ENCODE measurements at regions not wholly inside any gene's neighbourhood (a gene's known extent, or its start where the extent isn't known, plus 50 kb on each side); places are given as distances from the start of the nearest gene placed in this dataset.

DNA sequence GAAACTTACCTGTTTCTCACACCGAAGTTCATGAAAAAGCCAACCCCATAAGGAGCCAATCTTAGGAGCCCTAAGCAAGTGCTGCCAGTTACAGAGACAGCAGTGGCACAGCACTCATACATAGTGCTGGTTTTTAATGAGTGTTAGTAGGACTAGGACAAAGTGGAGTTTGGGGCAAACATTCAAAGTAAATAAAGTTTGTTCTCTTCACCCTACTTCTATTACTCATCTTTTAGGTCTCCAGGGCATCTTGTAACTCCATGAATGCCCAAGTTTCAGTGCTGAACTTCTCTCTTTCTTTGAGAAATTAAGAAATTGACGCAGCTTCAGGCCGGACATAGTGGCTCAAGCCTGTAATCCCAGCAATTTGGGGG lies 584.7 kb downstream of the EBF1 start:
- Histone ChIP-seq H3K9me3 (ENCODE audit: control insufficient read depth in 4 of 4, insufficient read depth in 3 of 4, low read length in 3 of 4) (no peaks in the 10 kb centered on the region), H3K27ac (ENCODE audit: low read depth in 1 of 2, low read length in 1 of 2) (no peak overlapping the region), H3K4me1 (ENCODE audit: control insufficient read depth in 5 of 5, insufficient read depth in 5 of 5, low read length in 5 of 5) (peaks cover 0 to 6% (median 0%) of the 10 kb centered on the region in 5 donors), H3K4me3 (no peak overlapping the region), H3K27me3 (ENCODE audit: control insufficient read depth in 3 of 3, insufficient read depth in 3 of 3, low read length in 2 of 3) (no peaks in the 10 kb centered on the region), H3K36me3 (ENCODE audit: control insufficient read depth in 4 of 4, insufficient read depth in 4 of 4, low read length in 4 of 4) (no peaks in the 10 kb centered on the region), H3K9ac (ENCODE audit: insufficient read depth in 1 of 2, low read length in 2 of 2) (no peak overlapping the region)
- WGBS, 2 donors: 93 to 98% methylated on average over 3 of the region's 3 CpGs
- no peak for ATAC-seq (ENCODE audit: insufficient read depth, low FRiP score)
- DNase-seq: no peak
- TF ChIP-seq, protein P1, sequence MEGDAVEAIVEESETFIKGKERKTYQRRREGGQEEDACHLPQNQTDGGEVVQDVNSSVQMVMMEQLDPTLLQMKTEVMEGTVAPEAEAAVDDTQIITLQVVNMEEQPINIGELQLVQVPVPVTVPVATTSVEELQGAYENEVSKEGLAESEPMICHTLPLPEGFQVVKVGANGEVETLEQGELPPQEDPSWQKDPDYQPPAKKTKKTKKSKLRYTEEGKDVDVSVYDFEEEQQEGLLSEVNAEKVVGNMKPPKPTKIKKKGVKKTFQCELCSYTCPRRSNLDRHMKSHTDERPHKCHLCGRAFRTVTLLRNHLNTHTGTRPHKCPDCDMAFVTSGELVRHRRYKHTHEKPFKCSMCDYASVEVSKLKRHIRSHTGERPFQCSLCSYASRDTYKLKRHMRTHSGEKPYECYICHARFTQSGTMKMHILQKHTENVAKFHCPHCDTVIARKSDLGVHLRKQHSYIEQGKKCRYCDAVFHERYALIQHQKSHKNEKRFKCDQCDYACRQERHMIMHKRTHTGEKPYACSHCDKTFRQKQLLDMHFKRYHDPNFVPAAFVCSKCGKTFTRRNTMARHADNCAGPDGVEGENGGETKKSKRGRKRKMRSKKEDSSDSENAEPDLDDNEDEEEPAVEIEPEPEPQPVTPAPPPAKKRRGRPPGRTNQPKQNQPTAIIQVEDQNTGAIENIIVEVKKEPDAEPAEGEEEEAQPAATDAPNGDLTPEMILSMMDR (IDR thresholded peaks at IDR 0.05; ENCODE audit: control extremely low read depth, extremely low read depth): no peak

DNA sequence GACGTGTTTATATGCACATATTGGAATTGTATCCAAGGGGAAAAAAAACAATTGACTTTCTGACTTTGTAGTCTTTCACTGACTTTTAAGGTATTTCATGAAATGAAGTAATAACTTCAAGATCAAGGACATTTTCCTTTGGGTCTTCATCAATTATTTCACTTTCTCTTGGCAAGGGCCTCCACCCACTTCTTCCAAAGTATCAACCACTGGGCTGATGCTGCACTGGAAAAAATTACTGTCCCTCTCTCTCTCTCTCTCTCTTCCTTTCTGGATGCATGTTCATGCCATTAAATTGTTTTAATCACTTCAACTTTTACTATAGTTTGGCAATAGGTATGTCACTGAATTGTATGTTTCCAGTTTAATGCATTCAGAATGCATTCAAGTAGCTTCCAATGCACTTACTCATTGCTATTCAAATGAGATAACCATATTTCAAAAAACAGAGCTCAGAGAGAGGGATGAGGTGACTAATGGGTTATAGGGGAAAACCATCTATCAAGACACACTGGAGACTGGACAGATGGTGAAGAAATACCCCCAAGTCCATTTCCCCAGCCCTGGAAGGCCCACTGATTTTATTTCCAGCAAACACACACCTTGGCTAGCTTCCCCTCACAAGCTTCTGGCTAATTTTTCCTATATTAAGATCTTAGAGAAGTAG lies 585.3 kb downstream of the EBF1 start:
- H3K36me3 ChIP-seq (ENCODE audit: control insufficient read depth in 4 of 4, insufficient read depth in 4 of 4, low read length in 4 of 4): no peaks in the 10 kb centered on the region
- no peak for DNase-seq
- no peaks in the 10 kb centered on the region for H3K27me3 ChIP-seq (ENCODE audit: control insufficient read depth in 3 of 3, insufficient read depth in 3 of 3, low read length in 2 of 3)
- peak overlapping the region in 1 of 2 donors; percentile 18 for H3K27ac ChIP-seq (ENCODE audit: low read depth in 1 of 2, low read length in 1 of 2)
- WGBS, 2 donors: 64 to 77% methylated on average over 1 of the region's 1 CpG
- H3K9ac ChIP-seq (ENCODE audit: insufficient read depth in 1 of 2, low read length in 2 of 2): no peak overlapping the region
- no peaks in the 10 kb centered on the region for H3K9me3 ChIP-seq (ENCODE audit: control insufficient read depth in 4 of 4, insufficient read depth in 3 of 4, low read length in 3 of 4)
- ATAC-seq (ENCODE audit: insufficient read depth, low FRiP score): no peak
- H3K4me1 ChIP-seq (ENCODE audit: control insufficient read depth in 5 of 5, insufficient read depth in 5 of 5, low read length in 5 of 5): peaks cover 0 to 6% (median 0%) of the 10 kb centered on the region in 5 donors
- TF ChIP-seq, protein P1 (IDR thresholded peaks at IDR 0.05; ENCODE audit: control extremely low read depth, extremely low read depth): no peak
- H3K4me3 ChIP-seq: no peak overlapping the region

DNA sequence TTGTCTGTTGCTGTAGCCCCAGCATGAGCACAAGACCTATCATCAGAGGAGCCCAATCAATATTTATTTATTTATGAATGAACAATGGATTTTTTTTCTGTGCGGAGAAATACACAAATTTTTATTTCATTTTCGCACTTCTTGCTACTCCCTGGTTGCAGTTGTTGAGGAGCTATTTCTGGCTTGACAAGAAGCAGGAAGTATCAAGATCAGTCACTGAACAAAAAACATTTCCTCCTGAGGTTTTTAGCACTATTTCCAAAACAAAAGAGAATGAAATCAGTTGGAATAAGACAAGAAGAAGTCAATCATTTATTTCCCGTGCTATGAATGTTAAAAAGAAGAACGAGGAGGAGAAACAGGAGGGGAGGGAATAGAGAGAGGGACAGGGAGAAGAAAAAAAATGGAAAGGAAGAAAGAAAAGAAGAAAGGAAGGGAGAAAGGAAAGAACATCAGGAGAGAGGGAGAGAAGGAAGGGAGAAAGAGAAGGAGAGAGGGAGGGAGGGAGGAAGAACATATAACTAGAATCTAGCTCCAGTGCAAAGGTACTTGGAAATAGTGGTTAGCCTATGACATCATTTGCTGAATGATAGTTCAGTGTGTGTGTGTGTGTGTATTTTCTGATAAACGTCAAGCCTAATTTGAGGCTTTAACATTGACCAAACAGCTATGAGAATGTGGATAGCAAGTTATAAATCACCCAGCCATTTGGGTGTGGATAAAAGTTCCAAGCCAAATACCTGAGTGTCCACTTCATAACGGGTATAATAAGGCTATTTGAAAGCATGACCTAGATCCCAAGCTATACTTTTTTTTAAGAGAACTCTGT lies 586.0 kb downstream of the EBF1 start:
- ATAC-seq (ENCODE audit: insufficient read depth, low FRiP score): no peak
- no peak overlapping the region for H3K9ac ChIP-seq (ENCODE audit: insufficient read depth in 1 of 2, low read length in 2 of 2)
- peak overlapping the region in 1 of 2 donors; percentile 23 for H3K27ac ChIP-seq (ENCODE audit: low read depth in 1 of 2, low read length in 1 of 2)
- TF ChIP-seq, protein P1 (IDR thresholded peaks at IDR 0.05; ENCODE audit: control extremely low read depth, extremely low read depth): no peak
- 33 to 40% methylated on average over 6 of the region's 6 CpGs for WGBS, 2 donors
- H3K27me3 ChIP-seq (ENCODE audit: control insufficient read depth in 3 of 3, insufficient read depth in 3 of 3, low read length in 2 of 3): no peaks in the 10 kb centered on the region
- H3K4me1 ChIP-seq (ENCODE audit: control insufficient read depth in 5 of 5, insufficient read depth in 5 of 5, low read length in 5 of 5): peaks cover 0 to 6% (median 0%) of the 10 kb centered on the region in 5 donors
- no peak overlapping the region for H3K4me3 ChIP-seq
- no peak for DNase-seq
- no peaks in the 10 kb centered on the region for H3K36me3 ChIP-seq (ENCODE audit: control insufficient read depth in 4 of 4, insufficient read depth in 4 of 4, low read length in 4 of 4)
- H3K9me3 ChIP-seq (ENCODE audit: control insufficient read depth in 4 of 4, insufficient read depth in 3 of 4, low read length in 3 of 4): no peaks in the 10 kb centered on the region

Data from lung (tissue), 11 donors.